ENCODE measurements at regions not wholly inside any gene's neighbourhood (a gene's known extent, or its start where the extent isn't known, plus 50 kb on each side); places are given as distances from the start of the nearest gene placed in this dataset.

GRCh38 chrX:2628751-2629315 lies 62.3 kb upstream of the CD99 start:
- no peak for TF ChIP-seq POLR2AphosphoS5 (IDR thresholded peaks at IDR 0.05; ENCODE audit: low read length)
- TF ChIP-seq CTCF (IDR thresholded peaks at IDR 0.05 in 2 of 3, conservative IDR thresholded peaks at IDR 0.05 in 1 of 3; ENCODE audit: control insufficient read depth in 2 of 3, extremely low read depth in 1 of 3, insufficient read depth in 1 of 3, low read depth in 3 of 3, low read length in 3 of 3): no peak
- TF ChIP-seq EGR1 (IDR thresholded peaks at IDR 0.05; ENCODE audit: borderline replicate concordance in 1 of 2, low read depth in 2 of 2, low read length in 2 of 2): no peak
- TF ChIP-seq SREBF1 (IDR thresholded peaks at IDR 0.05; ENCODE audit: low read length): no peak
- no peak for TF ChIP-seq YY1 (IDR thresholded peaks at IDR 0.05; ENCODE audit: low read depth, low read length)
- TF ChIP-seq EZH2 (IDR thresholded peaks at IDR 0.05; ENCODE audit: borderline replicate concordance, control insufficient read depth, low read depth, low read length): no peak
- TF ChIP-seq ZBTB33 (IDR thresholded peaks at IDR 0.05): no peak
- no peak for TF ChIP-seq ASH2L (IDR thresholded peaks at IDR 0.05; ENCODE audit: borderline replicate concordance, low read depth)

Measured in GM12878 (cell line).